HG03025 (cell line): ENCODE measurements at regions not wholly inside any gene's neighbourhood (a gene's known extent, or its start where the extent isn't known, plus 50 kb on each side); places are given as distances from the start of the nearest gene placed in this dataset.
"Not testable (repeated sequence)": the region's sequence is repeated elsewhere in the genome, so short reads cannot be mapped to it uniquely, and the experiment has no call there.

Source experiments
- ATAC-seq: cut with Tn5 transposase; IDR thresholded peaks from one replicate; pipeline ENCODE4 v1.9.1; 2021; ENCODE audit warnings: mild to moderate bottlenecking, moderate library complexity; ENCODE audit not compliant: unreplicated experiment, low FRiP score

DNA sequence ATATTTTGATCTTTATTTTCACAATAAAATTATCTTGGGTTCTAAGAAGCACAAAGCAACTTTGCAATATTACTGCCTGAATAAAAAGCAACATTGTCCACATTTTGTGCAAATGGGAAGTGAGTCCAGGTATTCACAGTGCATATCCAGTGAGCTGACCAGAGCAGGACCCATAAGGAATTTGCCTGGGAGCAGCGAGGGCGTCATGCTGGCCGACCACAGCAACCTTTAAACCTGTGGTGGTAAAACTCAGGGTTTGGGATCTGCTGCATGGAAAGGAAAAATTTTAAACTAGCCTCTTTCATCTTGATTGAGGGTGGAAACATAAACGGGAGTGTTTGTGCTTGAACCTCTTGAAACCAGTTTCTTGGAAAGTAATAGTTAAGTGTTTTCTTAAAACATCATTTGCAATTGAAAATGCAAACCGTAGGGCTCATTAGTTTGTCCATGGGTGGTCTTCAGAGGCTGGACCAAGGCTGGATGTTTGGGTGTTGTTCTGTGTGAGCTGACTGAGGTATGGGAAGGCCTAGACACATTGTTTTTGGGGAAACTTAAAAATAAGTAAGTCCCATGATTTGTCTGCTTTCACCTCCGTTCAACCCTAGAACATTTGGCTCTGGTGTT is 85.0 kb upstream of the ANKH start:
- ATAC-seq: no peak

DNA sequence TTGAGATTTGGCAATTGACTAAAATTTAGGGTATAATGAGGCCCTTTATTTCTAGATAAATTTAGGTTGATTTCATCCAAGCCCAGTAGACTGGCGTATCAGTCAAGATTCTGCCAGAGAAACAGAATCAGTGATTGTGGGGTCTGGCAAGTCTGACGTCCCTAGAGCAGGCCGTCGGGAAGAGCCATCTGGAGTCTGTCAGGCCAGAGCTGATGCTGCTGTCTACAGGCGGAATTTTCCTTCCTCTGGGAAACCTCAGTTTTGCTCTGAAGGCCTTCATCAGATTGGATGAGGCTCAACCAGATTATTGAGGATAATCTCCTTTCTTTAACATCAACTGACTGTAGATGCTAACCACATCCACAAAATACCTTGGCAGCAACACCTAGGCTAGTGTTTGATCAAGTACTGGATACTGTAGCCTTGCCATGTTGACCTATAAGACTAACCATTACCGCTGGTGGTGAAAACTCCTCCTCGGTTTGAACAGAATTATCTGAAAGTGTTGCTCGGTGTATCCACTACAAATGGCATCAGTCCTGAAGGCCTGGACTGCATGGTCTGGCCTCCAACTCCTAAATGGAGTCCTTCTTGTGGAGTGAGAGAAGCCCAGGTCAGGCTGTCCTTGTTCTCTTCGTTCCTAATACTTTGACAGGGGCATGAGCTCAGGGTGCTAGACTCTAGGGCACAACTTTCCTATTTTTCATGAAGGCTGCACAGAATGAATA is 83.2 kb upstream of the ANKH start:
- ATAC-seq: no peak

DNA sequence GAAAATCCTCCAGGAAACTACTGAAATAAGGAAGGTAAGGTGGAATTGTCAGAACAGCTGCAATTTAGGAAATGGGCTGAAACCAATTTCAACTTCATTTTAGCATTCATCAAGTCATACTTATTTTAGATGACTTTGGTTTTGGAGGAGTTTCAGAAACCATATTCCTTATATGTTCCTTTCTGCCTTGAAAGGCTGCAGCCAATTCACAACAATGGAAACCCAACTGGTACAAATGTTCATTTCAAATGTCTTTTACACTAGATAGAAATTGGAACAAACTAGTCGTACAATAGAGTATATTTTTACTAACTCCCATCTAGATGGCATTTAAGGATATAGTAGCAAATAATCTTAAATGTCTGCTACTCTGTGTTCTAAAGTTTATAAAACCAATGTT is 82.6 kb upstream of the ANKH start:
- ATAC-seq: no peak

DNA sequence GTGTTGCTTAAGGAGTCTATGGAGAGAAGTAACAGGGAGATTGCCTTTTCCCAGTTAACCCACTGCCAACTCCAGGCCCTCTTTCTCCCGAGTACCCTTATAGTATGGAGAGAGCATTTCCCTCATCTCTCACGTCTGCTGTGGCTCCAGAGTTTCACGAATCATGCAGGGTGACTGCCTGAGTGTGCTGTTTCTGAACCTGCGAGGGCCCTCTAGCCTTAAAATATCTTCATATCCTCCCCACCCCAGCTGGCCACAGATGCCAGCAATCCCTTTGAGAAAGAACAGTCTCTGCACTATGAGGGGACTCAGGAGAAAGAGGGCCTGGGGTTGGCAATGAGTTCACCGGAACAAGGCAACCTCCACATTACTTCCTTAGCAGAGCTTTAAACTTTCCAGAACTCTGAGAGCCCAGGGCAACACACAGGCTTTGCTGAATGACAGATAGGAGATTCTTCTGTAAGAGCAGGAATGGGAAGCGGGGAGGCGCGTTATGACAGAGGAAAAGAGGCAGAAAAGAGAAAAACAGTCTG is 81.6 kb upstream of the ANKH start:
- ATAC-seq: no peak

DNA sequence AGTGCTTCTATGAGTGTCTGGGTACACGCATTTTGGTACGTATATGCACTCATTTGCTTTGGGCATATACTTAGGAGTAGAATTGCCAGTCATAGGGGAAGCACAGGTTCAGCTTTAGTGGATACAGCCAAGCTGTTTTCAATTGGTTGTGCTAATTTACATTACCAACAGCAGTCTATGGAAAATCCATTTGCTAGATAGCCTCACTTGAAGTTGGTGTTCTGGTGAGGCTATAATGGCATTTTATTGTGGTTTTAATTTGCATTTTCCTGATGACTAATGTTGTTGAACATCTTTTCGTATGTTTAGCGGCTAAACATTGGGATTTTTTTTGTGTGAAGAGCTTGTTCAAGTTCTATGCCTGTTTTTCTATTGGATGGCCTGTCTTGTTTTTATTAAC is 76.8 kb upstream of the ANKH start:
- ATAC-seq: no peak

DNA sequence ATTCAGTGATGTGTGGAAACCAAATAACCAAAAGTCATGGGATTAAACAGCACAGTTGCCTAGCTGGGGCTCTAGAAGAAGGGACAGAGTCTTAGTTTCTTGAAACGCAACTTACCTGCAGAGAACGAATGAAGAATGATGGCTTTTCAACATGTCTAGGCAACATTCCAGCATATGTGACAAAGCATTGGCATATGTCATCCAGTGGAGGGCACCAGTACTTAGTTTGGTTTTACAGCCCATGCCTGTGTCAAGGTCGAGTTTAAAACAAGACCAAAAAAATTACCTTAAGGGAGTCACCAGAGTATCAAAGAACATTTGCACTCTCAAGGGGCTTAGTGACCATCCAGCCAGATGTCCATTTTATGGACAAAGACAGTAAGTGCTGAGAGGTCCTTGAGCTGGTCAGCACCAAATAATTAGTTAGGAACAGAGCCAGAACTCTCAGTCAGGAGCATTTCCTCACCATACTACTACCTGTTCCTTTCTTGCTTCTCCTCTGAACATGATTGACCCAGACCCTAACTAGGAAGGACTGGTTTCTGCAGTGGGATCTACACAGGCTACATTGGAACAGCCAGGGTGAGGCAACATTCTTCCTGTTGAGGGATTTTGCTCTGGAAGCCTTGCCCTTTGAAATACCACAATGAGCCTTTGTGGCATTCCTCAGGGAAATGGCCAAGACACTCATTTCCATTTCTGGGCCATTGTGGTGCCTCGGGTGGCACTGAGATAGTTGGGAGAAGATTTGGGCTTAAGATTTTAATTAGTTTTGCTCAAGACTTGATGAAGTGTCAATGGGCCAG is 75.4 kb upstream of the ANKH start:
- peak; percentile 47 for ATAC-seq

DNA sequence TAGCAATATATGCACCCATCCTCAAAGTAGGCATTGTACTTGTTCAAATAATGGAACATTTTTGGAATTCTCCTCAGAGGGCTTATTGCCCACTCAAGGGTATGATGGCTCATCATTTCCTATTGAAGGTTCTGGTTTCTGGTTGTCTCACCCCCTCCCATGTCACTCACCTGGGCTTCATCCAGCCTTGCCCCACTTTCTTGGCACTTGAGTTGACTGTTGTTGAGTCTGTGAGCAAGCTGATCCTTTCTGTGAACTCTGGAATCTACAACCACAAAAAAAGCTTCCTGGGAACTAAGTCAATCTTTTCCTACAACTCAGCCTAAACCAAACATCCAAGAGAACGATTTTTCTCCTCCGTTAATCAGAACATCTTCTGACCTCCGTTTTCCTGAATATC is 73.9 kb upstream of the ANKH start:
- no peak for ATAC-seq

DNA sequence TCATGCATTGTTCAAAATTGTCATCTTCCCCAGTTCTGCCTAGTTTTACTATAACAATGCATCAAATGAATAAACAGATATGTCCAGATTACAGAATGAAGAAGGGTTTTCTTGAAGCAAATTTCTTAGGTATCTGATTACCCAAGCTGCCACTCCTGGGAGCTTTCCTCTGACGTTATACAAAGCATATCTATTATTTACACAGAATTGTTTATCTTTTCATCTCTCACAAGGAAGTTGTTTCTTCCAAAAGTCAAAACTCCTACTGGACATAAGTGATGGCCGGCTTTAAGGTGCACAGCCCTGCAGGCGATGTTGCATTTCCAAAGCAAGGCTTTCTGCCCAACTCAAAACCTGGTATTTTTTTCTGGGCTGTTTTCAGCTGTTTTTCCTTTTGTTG is 73.4 kb upstream of the ANKH start:
- no peak for ATAC-seq

DNA sequence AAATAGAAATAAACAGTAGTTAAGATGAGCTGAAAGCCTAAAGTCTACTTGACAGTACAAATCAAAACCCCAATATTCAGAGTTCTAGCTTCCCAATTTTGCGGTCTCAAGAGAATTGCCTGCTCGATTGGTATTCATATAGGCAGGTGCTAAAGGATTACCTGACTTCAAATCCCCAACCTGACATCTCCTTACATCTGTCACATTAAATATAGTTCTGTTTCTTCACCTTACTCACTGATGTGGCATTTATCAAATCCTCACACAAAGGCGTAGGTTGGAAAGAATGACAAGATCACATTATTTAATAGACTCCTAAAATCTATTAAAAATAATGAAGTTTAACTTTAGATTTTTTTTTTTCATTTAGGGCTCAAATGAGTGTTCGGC is 72.8 kb upstream of the ANKH start:
- no peak for ATAC-seq

DNA sequence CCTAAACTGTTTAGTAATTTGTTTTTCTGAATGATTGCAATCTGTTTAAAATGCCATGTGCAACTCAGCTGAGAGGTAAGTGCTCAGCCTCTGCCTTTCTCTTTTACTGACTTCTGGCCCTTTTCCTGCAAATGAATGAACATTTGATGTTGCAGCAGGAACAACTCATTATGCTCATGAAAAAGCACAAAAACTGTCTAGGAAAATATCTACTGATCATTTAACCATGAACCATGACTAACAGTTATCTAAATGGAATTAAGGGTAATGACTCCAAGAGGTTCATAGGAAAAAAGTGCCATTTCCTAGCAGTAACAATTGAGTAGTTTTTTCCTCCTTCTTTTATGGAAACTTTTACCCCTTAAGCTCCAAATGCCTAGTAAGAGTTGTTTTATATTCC is 70.6 kb upstream of the ANKH start:
- no peak for ATAC-seq

DNA sequence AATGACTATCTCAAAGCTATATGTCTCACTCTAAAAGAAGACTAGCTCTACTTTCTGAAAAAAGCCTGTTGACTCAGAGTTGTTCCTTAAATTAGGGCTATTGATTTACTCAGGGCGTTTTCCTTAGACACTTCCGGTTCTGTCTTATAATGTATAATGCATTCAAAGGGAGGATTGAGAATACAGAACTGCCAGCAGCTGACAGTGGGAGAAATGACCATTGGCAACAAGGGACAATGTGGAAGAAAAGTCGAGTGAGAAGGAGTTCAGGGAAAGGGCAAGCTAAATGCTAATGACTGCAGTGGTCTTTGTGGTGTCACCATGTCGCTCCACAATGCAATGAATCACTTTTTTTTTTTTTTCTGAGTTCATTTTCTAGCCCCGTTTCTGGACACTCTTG is 65.7 kb upstream of the ANKH start:
- ATAC-seq: no peak

DNA sequence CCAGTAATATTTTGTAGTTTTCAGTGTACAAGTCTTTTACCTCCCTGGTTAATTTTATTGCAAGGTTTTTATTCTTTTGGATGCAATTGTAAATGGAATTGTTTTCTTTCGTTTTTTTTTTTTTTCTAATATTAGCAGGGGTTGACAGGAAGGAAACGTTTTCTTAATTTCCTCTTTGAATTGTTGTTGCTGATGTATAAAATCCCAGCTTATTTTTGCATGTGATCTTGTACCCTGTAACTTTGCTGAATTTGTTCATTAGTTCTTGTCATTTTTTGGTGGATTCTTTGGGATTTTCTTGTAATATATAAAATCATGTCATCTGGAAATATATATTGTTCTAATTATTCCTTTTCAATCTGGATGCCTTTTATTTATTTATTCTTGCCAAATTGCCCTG is 65.0 kb upstream of the ANKH start:
- no peak for ATAC-seq

DNA sequence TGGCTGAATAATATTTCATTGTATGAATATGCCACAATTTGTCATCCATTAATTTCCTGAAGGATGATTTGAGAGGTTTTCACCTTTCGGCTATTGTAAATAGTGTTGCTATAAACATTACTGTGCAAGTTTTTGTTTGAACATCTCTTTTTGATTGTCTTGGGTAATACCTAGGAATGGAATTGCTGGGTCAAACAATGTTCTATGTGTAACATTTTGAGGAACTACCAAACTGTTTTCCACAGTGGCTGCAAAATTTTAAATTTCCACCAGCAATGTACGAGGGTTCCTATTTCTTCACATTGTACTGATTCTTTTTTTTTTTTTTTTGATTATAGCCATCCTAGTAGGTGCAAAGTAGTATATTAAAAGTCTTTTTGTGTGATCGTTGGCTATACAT is 63.8 kb upstream of the ANKH start:
- ATAC-seq: no peak

DNA sequence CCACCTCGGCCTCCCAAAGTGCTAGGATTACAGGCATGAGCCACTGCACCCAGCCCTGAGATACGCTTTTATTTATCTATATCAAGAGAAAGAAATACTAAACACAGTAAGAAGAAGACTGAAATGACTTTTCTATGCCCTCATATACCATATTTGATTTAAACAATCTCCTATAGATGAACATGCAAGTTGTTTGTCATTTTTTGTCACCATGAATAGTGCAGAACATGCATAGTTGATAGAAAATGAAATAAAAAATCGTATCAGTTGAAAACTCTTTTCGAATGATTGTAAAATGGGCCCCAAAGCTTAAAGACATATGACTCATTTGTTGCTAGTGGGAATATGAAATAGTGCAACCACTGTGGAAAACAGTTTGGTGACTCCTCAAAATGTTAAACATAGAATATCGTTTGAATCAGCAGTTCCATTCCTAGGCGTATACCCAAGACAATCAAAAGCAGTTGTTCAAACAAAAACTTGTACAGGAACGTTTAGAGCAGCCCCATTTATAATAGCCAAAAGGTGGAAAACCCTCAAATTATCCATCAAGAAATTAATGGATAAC is 61.4 kb upstream of the ANKH start:
- ATAC-seq: no peak

DNA sequence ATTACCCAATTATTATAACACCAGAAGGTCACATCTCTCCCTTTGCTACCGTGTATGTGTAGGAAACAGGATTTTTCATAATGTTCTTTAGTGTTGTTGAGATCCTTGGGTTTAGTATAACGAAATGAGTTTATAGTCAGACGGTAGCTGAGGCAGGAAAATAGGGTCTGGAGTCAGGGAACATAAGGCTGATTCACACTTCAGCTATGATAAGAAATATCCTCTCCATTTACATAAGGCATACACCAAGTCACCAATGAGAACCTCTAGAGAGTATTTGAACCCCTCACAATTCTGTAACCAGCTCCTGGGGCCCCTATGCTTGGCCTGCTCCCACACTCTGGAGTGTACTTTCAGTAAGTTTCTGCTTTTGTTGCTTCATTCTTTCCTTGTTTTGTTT is 58.9 kb upstream of the ANKH start:
- ATAC-seq: no peak

DNA sequence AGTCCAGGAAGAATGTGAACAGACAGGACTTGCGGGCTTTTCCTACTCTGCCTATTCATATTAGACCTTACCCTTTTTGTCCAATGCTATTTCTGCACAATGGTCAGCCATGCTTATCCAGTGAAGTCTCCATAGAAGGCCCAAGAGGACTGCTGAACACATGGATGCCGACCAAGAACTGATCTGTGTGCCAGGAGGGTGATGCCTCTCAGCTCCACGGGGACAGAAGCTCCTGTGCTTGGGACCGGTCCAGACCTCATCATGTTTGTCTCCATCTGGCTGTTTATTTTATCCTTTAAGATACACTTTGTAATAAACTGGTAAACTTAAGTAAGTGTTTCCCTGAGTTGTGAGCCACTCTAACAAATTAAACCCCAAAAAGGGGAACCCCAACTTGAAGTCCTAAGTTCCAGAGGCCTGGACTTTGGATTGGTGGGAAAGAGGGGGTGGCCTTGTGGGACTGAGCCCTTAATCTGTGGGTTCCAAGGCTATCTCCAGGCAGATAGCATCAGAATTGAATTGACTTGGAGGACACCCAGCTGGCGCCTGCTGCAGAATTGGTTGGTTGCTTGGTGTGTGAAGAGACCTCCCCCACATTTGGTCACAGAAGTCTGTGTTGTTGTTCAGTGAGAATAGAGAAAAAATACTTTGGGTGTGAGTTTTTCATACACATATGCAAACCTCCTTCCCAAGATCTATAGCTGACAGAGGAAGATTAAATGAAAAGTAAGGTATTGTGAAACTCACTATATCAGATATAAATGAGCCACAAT is 57.9 kb upstream of the ANKH start:
- no peak for ATAC-seq

DNA sequence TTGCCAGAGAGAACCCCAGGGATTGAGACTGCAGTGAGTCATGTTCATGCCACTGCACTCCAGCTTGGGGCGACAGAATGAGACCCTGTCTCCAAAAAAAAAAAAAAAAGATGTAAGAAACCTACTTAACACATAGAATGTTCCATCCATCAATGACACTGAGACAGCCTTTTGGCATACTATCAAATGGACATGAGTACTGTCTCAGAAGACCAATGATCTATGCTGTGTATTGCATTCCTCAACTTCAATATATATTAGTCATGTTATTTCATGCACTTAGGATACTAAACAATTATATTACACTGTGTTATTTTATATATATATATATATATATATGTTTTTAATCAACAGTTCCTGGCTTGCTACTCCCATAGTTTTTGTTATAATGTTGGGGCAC is 57.1 kb upstream of the ANKH start:
- no peak for ATAC-seq

DNA sequence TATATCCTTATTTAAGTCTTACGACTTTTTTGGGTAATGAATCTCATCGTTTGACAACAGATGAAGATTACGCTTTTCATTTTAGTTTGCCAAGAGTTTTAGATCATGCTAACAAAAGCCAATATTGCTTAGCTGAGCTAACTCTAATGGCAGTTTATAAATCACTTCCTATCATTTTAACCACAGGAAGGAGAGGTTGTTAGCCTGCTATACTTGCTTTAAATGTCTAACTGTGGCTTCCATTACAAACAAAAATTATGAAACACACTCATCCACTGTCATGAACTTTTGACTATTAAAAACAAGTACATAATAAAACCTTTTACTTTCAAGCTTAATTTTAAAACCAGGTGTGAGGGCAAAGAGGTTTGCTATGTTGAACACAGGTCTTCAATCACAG is 53.7 kb upstream of the ANKH start:
- ATAC-seq: no peak

DNA sequence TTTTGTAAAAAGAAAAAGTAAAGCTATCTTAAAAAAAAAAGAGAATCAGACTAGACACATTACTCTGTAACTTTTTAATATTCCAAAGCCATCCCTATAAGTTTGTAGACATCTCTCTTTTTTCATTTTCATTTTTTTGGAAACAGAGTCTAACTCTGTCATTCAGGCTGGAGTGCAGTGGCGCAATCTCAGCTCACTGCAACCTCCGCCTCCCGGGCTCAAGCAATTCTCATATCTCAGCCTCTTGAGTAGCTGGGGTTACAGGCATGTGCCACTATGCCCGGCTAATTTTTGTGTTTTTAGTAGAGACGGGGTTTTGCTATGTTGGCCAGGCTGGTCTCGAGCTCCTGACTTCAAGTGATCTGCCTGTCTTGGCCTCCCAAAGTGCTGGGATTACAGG is 51.4 kb upstream of the ANKH start:
- ATAC-seq: not testable (repeated sequence)

DNA sequence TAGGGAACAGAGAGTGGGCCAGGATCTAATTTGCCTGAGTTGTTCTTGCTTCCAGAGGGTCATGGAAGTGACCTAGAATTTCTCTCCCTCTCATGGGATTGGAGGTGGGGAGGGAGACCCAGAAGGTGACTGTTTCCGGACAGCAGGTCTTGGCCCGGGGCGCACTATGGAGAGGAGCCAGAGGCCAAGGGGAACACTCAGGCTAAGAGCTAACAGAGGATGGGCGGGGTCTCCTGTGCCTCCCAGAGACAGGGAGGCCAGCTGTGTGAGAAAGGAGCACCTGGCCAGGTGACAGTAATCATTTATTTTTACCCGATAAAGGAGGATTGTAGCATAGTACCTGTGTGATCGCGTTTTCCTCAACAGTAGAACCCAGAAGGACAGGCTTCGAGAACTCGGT is 50.9 kb upstream of the ANKH start:
- ATAC-seq: no peak
